Thoracic aorta (tissue), 2 donors: ENCODE measurements at regions not wholly inside any gene's neighbourhood (a gene's known extent, or its start where the extent isn't known, plus 50 kb on each side); places are given as distances from the start of the nearest gene placed in this dataset.
"Not testable (repeated sequence)": the region's sequence is repeated elsewhere in the genome, so short reads cannot be mapped to it uniquely, and the experiment has no call there.

Experiments used
- ATAC-seq: fragments of 150-250 bp; one replicate; pipeline ENCODE4 v1.8.0; 2017; ENCODE audit warnings: low read depth; ENCODE audit not compliant: insufficient number of reproducible peaks, low FRiP score
- DNase-seq: peaks from one replicate; pipeline ENCODE4 v3.0.0-alpha.2; 2020; ENCODE audit warnings: low spot score
- H3K27ac ChIP-seq, 2 donors: fragments of 200-600 bp; sonication (generic); 1 replicate in 1 of 2; 2 replicates in 1 of 2; pipeline ENCODE4 v1.5.1; 2016; ENCODE audit warnings: mild to moderate bottlenecking in 2 of 2, moderate library complexity in 2 of 2
- H3K27me3 ChIP-seq: fragments of 200-600 bp; sonication (generic); replicated peaks from 2 replicates; pipeline ENCODE4 v1.6.0; 2016; ENCODE audit warnings: mild to moderate bottlenecking; ENCODE audit not compliant: insufficient read depth
- H3K36me3 ChIP-seq: fragments of 200-600 bp; sonication (generic); one replicate; pipeline ENCODE4 v1.5.1; 2016
- H3K4me1 ChIP-seq, 2 donors: fragments of 200-600 bp; sonication (generic); 1 replicate in 1 of 2; 2 replicates in 1 of 2; pipeline versions ENCODE4 v1.5.1 to v1.6.0; 2016; ENCODE audit warnings: low read depth in 2 of 2, mild to moderate bottlenecking in 1 of 2; ENCODE audit not compliant: control insufficient read depth in 1 of 2
- H3K4me3 ChIP-seq: fragments of 200-600 bp; sonication (generic); 2 replicates; pipeline ENCODE4 v1.5.1; 2016; ENCODE audit warnings: mild to moderate bottlenecking
- H3K9me3 ChIP-seq: fragments of 200-600 bp; sonication (generic); 2 replicates; pipeline ENCODE4 v1.5.1; 2016
- CTCF ChIP-seq: fragments of 200-600 bp; sonication (generic); IDR thresholded peaks from one replicate; pipeline ENCODE4 v1.5.1; 2019; ENCODE audit warnings: antibody characterized with exemption

GRCh38 chr6:121635355-121635754, 199.9 kb downstream of the GJA1 start:
- no peaks in the 10 kb centered on the region for H3K27me3 ChIP-seq
- ATAC-seq (no peak), DNase-seq (no peak)
- no peaks in the 10 kb centered on the region for H3K36me3 ChIP-seq
- H3K9me3 ChIP-seq: peaks cover 14% of the 10 kb centered on the region
- H3K4me1 ChIP-seq: no peaks in the 10 kb centered on the region
- H3K27ac ChIP-seq: no peak overlapping the region
- TF ChIP-seq CTCF: no peak
- no peak overlapping the region for H3K4me3 ChIP-seq

- not testable (repeated sequence) for ATAC-seq
These were observed 200.8 kb downstream of the GJA1 start for GRCh38 chr6:121636217-121636616.

GRCh38 chr6:121639021-121639420, 203.6 kb downstream of the GJA1 start:
- Histone ChIP-seq H3K27me3 (no peaks in the 10 kb centered on the region), H3K4me1 (no peaks in the 10 kb centered on the region), H3K27ac (no peak overlapping the region), H3K36me3 (no peaks in the 10 kb centered on the region), H3K4me3 (no peak overlapping the region), H3K9me3 (peaks cover 10% of the 10 kb centered on the region)
- no peak for DNase-seq
- TF ChIP-seq CTCF: no peak
- ATAC-seq: no peak

More at GRCh38 chr6:121636217-121636616, 200.8 kb downstream of the GJA1 start:
- not testable (repeated sequence) for H3K36me3 ChIP-seq, H3K4me1 ChIP-seq, H3K27ac ChIP-seq, H3K4me3 ChIP-seq, DNase-seq, H3K27me3 ChIP-seq
- H3K9me3 ChIP-seq: peaks cover 14% of the 10 kb centered on the region

GRCh38 chr6:121641158-121641557, 205.7 kb downstream of the GJA1 start:
- Histone ChIP-seq H3K9me3 (peaks cover 9% of the 10 kb centered on the region), H3K27ac (no peak overlapping the region), H3K4me1 (no peaks in the 10 kb centered on the region), H3K4me3 (no peak overlapping the region), H3K27me3 (no peaks in the 10 kb centered on the region), H3K36me3 (no peaks in the 10 kb centered on the region)
- ATAC-seq (no peak), DNase-seq (no peak)
- TF ChIP-seq CTCF: no peak

GRCh38 chr6:121645100-121645745, 209.8 kb downstream of the GJA1 start:
- no peak overlapping the region for H3K4me3 ChIP-seq
- no peak for TF ChIP-seq CTCF
- no peak overlapping the region for H3K27ac ChIP-seq
- ATAC-seq: no peak
- no peaks in the 10 kb centered on the region for H3K36me3 ChIP-seq
- no peak for DNase-seq
- no peaks in the 10 kb centered on the region for H3K27me3 ChIP-seq
- H3K9me3 ChIP-seq: no peaks in the 10 kb centered on the region
- H3K4me1 ChIP-seq: no peaks in the 10 kb centered on the region

GRCh38 chr6:121647905-121648304, 212.5 kb downstream of the GJA1 start:
- ATAC-seq (no peak), DNase-seq (no peak)
- no peak for TF ChIP-seq CTCF

More at GRCh38 chr6:121647905-121648304, 212.5 kb downstream of the GJA1 start:
- H3K27ac ChIP-seq: no peak overlapping the region
- H3K27me3 ChIP-seq: no peaks in the 10 kb centered on the region
- no peaks in the 10 kb centered on the region for H3K4me1 ChIP-seq
- no peaks in the 10 kb centered on the region for H3K36me3 ChIP-seq
- no peak overlapping the region for H3K4me3 ChIP-seq
- no peaks in the 10 kb centered on the region for H3K9me3 ChIP-seq
